HepG2 (cell line): ENCODE measurements at regions not wholly inside any gene's neighbourhood (a gene's known extent, or its start where the extent isn't known, plus 50 kb on each side); places are given as distances from the start of the nearest gene placed in this dataset.

Source experiments
- ATAC-seq: fragments of 200-7000 bp; cut with Tn5 transposase; 3 replicates; pipeline ENCODE4 v1.9.1; 2020; ENCODE audit warnings: mild to moderate bottlenecking, moderate library complexity
- BruUV-seq: library from RNA; stranded (reverse); fragments of 400-500 nt; replicated peaks from 2 replicates; lab custom pipeline; 2021; lab: Mats Ljungman, UMichigan
- CTCF ChIA-PET: fragments of 300-600 bp; formaldehyde crosslinking; extraction: SDS; loops from one replicate; lab custom pipeline; 2021; ENCODE audit warnings: low total read pairs, inconsistent platforms, low intra/inter-chr PET ratio; lab: Yijun Ruan, JAX
- POLR2A ChIA-PET: fragments of 350-600 bp; sonication (Branson Sonifier 250); formaldehyde crosslinking; loops from one replicate; lab custom pipeline; 2020; ENCODE audit warnings: antibody characterized with exemption, inconsistent platforms; lab: Yijun Ruan, JAX
- DNase-seq: peaks from one replicate; pipeline ENCODE4 v3.0.0-alpha.2; 2015; ENCODE audit warnings: low spot score
- FAIRE-seq: peaks from 3 replicates; lab custom pipeline; 2011; peaks lifted over from hg19 to GRCh38; lab: Jason Lieb, UNC
- H2AFZ ChIP-seq: one replicate; pipeline ENCODE4 v1.6.1; 2011; ENCODE audit warnings: low read length, inconsistent platforms
- H3K27ac ChIP-seq: fragments of 300-600 bp; 3 replicates; pipeline ENCODE4 v1.8.0; 2011; ENCODE audit warnings: mixed run types, mild to moderate bottlenecking, mixed read lengths, low read length, inconsistent platforms; ENCODE audit not compliant: insufficient read depth; ENCODE audit errors: extremely low read length
- H3K27me3 ChIP-seq, 2 experiments: fragments of 200-600 bp in 1 of 2; 2 replicates in 1 of 2; 3 replicates in 1 of 2; pipeline versions ENCODE4 v1.6.0 to v1.8.0; 2011; ENCODE audit warnings: low read length in 2 of 2, mild to moderate bottlenecking in 2 of 2, moderate library complexity in 2 of 2, inconsistent platforms in 1 of 2; ENCODE audit not compliant: insufficient read depth in 2 of 2, control insufficient read depth in 1 of 2
- H3K36me3 ChIP-seq, 2 experiments: fragments of 200-600 bp in 1 of 2; replicated peaks in 1 of 2; 2 replicates in 1 of 2; 3 replicates in 1 of 2; pipeline versions ENCODE4 v1.5.1 to v1.8.0; 2011; ENCODE audit warnings: low read length in 2 of 2, inconsistent platforms in 1 of 2; ENCODE audit not compliant: insufficient read depth in 2 of 2, control insufficient read depth in 1 of 2
- H3K4me1 ChIP-seq: 2 replicates; pipeline ENCODE4 v1.5.1; 2012; ENCODE audit warnings: low read length, inconsistent platforms; ENCODE audit not compliant: insufficient read depth
- H3K4me2 ChIP-seq: 2 replicates; pipeline ENCODE4 v1.6.0; 2011; ENCODE audit warnings: low read depth, low read length, inconsistent platforms
- H3K4me3 ChIP-seq, 3 experiments: fragments of 200-600 bp in 1 of 3; sonication (generic), shearing (Covaris generic) in 1 of 3; replicated peaks in 1 of 3; 2 replicates each; pipeline ENCODE4 v1.5.1; 2011 to 2016; ENCODE audit warnings: low read length in 3 of 3, inconsistent platforms in 2 of 3, low read depth in 2 of 3, mild to moderate bottlenecking in 2 of 3, control low read depth in 1 of 3, mixed read lengths in 1 of 3; ENCODE audit not compliant: insufficient read depth in 1 of 3
- H3K79me2 ChIP-seq: one replicate; pipeline ENCODE4 v1.6.1; 2011; ENCODE audit warnings: low read length, inconsistent platforms; ENCODE audit not compliant: insufficient read depth
- H3K9ac ChIP-seq: 2 replicates; pipeline ENCODE4 v1.6.0; 2011; ENCODE audit warnings: mild to moderate bottlenecking, low read depth, low read length, inconsistent platforms; ENCODE audit not compliant: insufficient read depth
- H3K9me3 ChIP-seq: 2 replicates; pipeline ENCODE4 v1.5.1; 2012; ENCODE audit warnings: mild to moderate bottlenecking, low read length
- H4K20me1 ChIP-seq: 2 replicates; pipeline ENCODE4 v1.6.0; 2011; ENCODE audit warnings: inconsistent platforms, mild to moderate bottlenecking, low read length, moderate library complexity; ENCODE audit not compliant: insufficient read depth
- ADNP ChIP-seq: sonication (generic); formaldehyde crosslinking; IDR thresholded peaks from 2 replicates; pipeline ENCODE4 v1.4.0; 2020; ENCODE audit warnings: missing genetic modification reagents
- ATF4 ChIP-seq, 2 experiments: fragments of 450-650 bp in 1 of 2; sonication (generic) in 1 of 2; formaldehyde crosslinking; IDR thresholded peaks; 2 replicates each; pipeline versions ENCODE4 v1.5.0 to v1.8.0; 2020 to 2022; ENCODE audit warnings: mild to moderate bottlenecking in 1 of 2, missing genetic modification reagents in 1 of 2
- CSRNP2 ChIP-seq: sonication (generic); formaldehyde crosslinking; conservative IDR thresholded peaks from 2 replicates; pipeline ENCODE4 v1.8.0; 2022; ENCODE audit warnings: low read depth, missing genetic modification reagents
- HDAC1 ChIP-seq: sonication (generic); formaldehyde crosslinking; IDR thresholded peaks from 2 replicates; pipeline ENCODE4 v1.5.1; 2020; ENCODE audit warnings: mild to moderate bottlenecking, missing genetic modification reagents
- KLF9 ChIP-seq: IDR thresholded peaks from 2 replicates; pipeline ENCODE4 v1.6.1; 2016; ENCODE audit warnings: low read depth
- MAFF ChIP-seq: IDR thresholded peaks from 2 replicates; pipeline ENCODE4 v1.6.1; 2011; ENCODE audit warnings: low read depth, low read length, improper control_type of control experiment
- MATR3 ChIP-seq: sonication (generic); formaldehyde crosslinking; IDR thresholded peaks from 2 replicates; pipeline ENCODE4 v1.4.0; 2020; ENCODE audit warnings: missing genetic modification reagents
- MNT ChIP-seq: fragments of 450-650 bp; IDR thresholded peaks from 2 replicates; pipeline ENCODE4 v1.6.1; 2016
- PAF1 ChIP-seq: IDR thresholded peaks from 2 replicates; pipeline ENCODE4 v1.6.1; 2016; ENCODE audit warnings: missing genetic modification reagents, missing compliant biosample characterization
- PHF5A ChIP-seq: IDR thresholded peaks from one replicate; pipeline ENCODE4 v1.6.1; 2018; ENCODE audit warnings: low read depth, missing genetic modification reagents; ENCODE audit not compliant: unreplicated experiment
- RBM39 ChIP-seq: fragments of 200-400 bp; formaldehyde crosslinking; IDR thresholded peaks from one replicate; pipeline ENCODE4 v1.6.1; 2018; ENCODE audit warnings: antibody characterized with exemption, mild to moderate bottlenecking, low read depth, low read length; ENCODE audit not compliant: poor library complexity, severe bottlenecking
- RFX5 ChIP-seq: IDR thresholded peaks from 2 replicates; pipeline ENCODE4 v1.6.1; 2011; ENCODE audit warnings: low read depth, low read length, improper control_type of control experiment
- RFXANK ChIP-seq: IDR thresholded peaks from 2 replicates; pipeline ENCODE4 v1.6.1; 2016
- TEF ChIP-seq: sonication (generic); formaldehyde crosslinking; IDR thresholded peaks from 2 replicates; pipeline ENCODE4 v1.5.0; 2020; ENCODE audit warnings: missing genetic modification reagents
- XRCC5 ChIP-seq: fragments of 200-400 bp; formaldehyde crosslinking; optimal IDR thresholded peaks from 2 replicates; pipeline ENCODE3; 2017; ENCODE audit warnings: mild to moderate bottlenecking, low read length
- ZNF253 ChIP-seq: sonication (generic); formaldehyde crosslinking; IDR thresholded peaks from 2 replicates; pipeline ENCODE4 v1.8.0; 2022; ENCODE audit warnings: mild to moderate bottlenecking, missing genetic modification reagents, borderline replicate concordance
- ZNF260 ChIP-seq: sonication (generic); formaldehyde crosslinking; IDR thresholded peaks from 2 replicates; pipeline ENCODE4 v1.4.0; 2020; ENCODE audit warnings: missing genetic modification reagents, low read depth, mild to moderate bottlenecking, borderline replicate concordance
- ZNF333 ChIP-seq: sonication (generic); formaldehyde crosslinking; IDR thresholded peaks from 2 replicates; pipeline ENCODE4 v1.4.0; 2020; ENCODE audit warnings: mild to moderate bottlenecking, missing genetic modification reagents, borderline replicate concordance
- ZNF446 ChIP-seq: sonication (generic); formaldehyde crosslinking; IDR thresholded peaks from 2 replicates; pipeline ENCODE4 v1.5.0; 2020; ENCODE audit warnings: mild to moderate bottlenecking, missing genetic modification reagents
- WGBS: methylation state at CpG from one replicate; pipeline ENCODE4 v1.1.6; 2017; ENCODE audit warnings: low lambda C conversion rate; 5-methylcytosine and 5-hydroxymethylcytosine counted together
- in situ Hi-C: cut with HindIII; loops from 2 replicates; pipeline ENCODE4 v1.10.0; 2017; ENCODE audit warnings: low pct_unique_long_range_greater_than_20kb; ENCODE audit not compliant: extremely low pct_ligation_motif_present
- intact Hi-C: fragments of 100-400 bp; cut with micrococcal nuclease; formaldehyde crosslinking; loops from one replicate; pipeline ENCODE4 v1.10.0; 2022; ENCODE audit not compliant: unreplicated experiment

- 11% methylated on average over 4 of the region's 10 CpGs for WGBS
- DNase-seq (no peak), ATAC-seq (no peak), FAIRE-seq (no peak)
- BruUV-seq = no TSS peak
- no peak overlapping the region for H3K4me2 ChIP-seq
- CTCF ChIA-PET = no interaction called here
- no peak overlapping the region for H2AFZ ChIP-seq
- no peak overlapping the region for H3K4me3 ChIP-seq
- H3K9me3 ChIP-seq = no peaks in the 10 kb centered on the region
- in situ Hi-C loops = no loop called here
- TF ChIP-seq RFX5 = no peak
- TF ChIP-seq HDAC1 = no peak
- TF ChIP-seq RFXANK (CRISPR knock-in tag) = no peak
- TF ChIP-seq PAF1 = no peak
- TF ChIP-seq MATR3 (CRISPR knock-in tag) = no peak
- TF ChIP-seq ZNF253 (CRISPR knock-in tag) = no peak
- TF ChIP-seq ZNF446 = no peak
- TF ChIP-seq ADNP (CRISPR knock-in tag) = no peak
- TF ChIP-seq ZNF333 (CRISPR knock-in tag) = no peak
- no peak for TF ChIP-seq CSRNP2 (CRISPR knock-in tag)
- TF ChIP-seq MAFF = no peak
- TF ChIP-seq TEF = no peak
- TF ChIP-seq ZNF260 (CRISPR knock-in tag) = no peak
- no peak for TF ChIP-seq ATF4 (CRISPR knock-in tag; IDR thresholded peaks at IDR 0.05)
- TF ChIP-seq XRCC5 = no peak
- no peak for TF ChIP-seq PHF5A (CRISPR knock-in tag)
- no peak for TF ChIP-seq KLF9 (CRISPR knock-in tag)
- TF ChIP-seq MNT = no peak
- no peak for TF ChIP-seq RBM39
- intact Hi-C loops = no loop called here
- peaks cover 16 to 90% of the 10 kb centered on the region in 2 experiments; a peak in 4 of 5 replicates for H3K27me3 ChIP-seq
- no peaks in the 10 kb centered on the region for H3K36me3 ChIP-seq
- no peak overlapping the region for H3K9ac ChIP-seq
- no peak overlapping the region for H3K27ac ChIP-seq
- H4K20me1 ChIP-seq = no peaks in the 10 kb centered on the region
- no peaks in the 10 kb centered on the region for H3K4me1 ChIP-seq
- no peaks in the 10 kb centered on the region for H3K79me2 ChIP-seq
- POLR2A ChIA-PET = no interaction called here
Measured at GRCh38 chr2:2705871-2706270, 374.8 kb upstream of the MYT1L start.
